Suprapubic skin (tissue), 4 donors: ENCODE measurements at regions not wholly inside any gene's neighbourhood (a gene's known extent, or its start where the extent isn't known, plus 50 kb on each side); places are given as distances from the start of the nearest gene placed in this dataset.

Source experiments
- EP300 ChIP-seq: sonication (generic); formaldehyde crosslinking; IDR thresholded peaks from one replicate; pipeline ENCODE4 v1.6.1; 2017; ENCODE audit warnings: antibody characterized with exemption
- POLR2A ChIP-seq, 2 donors: fragments of 450-650 bp; IDR thresholded peaks; one replicate each; pipeline ENCODE4 v1.6.1; 2017; ENCODE audit warnings: antibody characterized with exemption in 2 of 2, mild to moderate bottlenecking in 2 of 2, moderate library complexity in 2 of 2
- POLR2AphosphoS5 ChIP-seq, 3 donors: sonication (generic); formaldehyde crosslinking; IDR thresholded peaks; one replicate each; pipeline ENCODE4 v1.6.1; 2017; ENCODE audit warnings: antibody characterized with exemption in 3 of 3
- TF ChIP-seq, protein P1 (sequence below), 2 donors: fragments of 200-600 bp in 1 of 2; fragments of 450-650 bp in 1 of 2; sonication (generic) in 1 of 2; IDR thresholded peaks; one replicate each; pipeline ENCODE4 v1.5.1; 2016 to 2019; ENCODE audit warnings: antibody characterized with exemption in 2 of 2, mild to moderate bottlenecking in 1 of 2, moderate library complexity in 1 of 2

DNA sequence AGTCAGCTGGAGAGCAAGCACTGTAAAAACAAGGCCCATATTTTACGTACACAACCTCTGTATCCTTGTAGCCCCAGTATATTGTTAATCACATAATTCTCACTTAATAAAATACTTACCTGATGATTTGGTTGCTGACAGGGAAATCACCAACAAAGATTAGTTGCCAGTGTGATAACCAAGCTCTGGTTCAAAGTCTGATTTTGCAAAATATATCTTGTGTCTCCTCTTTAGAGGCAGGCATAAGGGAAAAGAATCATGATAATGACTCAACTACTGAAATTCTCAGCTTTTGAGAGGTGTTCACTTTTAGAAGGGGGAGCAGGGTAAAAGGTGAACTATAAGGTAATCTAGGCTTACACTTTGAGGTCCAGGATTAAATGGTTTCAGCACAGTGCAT is 351.1 kb upstream of the CD180 start:
- TF ChIP-seq POLR2A (IDR thresholded peaks at IDR 0.05) (no peak), EP300 (no peak), POLR2AphosphoS5 (IDR thresholded peaks at IDR 0.05) (no peak)
- TF ChIP-seq, protein P1, sequence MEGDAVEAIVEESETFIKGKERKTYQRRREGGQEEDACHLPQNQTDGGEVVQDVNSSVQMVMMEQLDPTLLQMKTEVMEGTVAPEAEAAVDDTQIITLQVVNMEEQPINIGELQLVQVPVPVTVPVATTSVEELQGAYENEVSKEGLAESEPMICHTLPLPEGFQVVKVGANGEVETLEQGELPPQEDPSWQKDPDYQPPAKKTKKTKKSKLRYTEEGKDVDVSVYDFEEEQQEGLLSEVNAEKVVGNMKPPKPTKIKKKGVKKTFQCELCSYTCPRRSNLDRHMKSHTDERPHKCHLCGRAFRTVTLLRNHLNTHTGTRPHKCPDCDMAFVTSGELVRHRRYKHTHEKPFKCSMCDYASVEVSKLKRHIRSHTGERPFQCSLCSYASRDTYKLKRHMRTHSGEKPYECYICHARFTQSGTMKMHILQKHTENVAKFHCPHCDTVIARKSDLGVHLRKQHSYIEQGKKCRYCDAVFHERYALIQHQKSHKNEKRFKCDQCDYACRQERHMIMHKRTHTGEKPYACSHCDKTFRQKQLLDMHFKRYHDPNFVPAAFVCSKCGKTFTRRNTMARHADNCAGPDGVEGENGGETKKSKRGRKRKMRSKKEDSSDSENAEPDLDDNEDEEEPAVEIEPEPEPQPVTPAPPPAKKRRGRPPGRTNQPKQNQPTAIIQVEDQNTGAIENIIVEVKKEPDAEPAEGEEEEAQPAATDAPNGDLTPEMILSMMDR (IDR thresholded peaks at IDR 0.05), result no peak
